ENCODE measurements at regions not wholly inside any gene's neighbourhood (a gene's known extent, or its start where the extent isn't known, plus 50 kb on each side); places are given as distances from the start of the nearest gene placed in this dataset.
"Not testable (repeated sequence)": the region's sequence is repeated elsewhere in the genome, so short reads cannot be mapped to it uniquely, and the experiment has no call there.

DNA sequence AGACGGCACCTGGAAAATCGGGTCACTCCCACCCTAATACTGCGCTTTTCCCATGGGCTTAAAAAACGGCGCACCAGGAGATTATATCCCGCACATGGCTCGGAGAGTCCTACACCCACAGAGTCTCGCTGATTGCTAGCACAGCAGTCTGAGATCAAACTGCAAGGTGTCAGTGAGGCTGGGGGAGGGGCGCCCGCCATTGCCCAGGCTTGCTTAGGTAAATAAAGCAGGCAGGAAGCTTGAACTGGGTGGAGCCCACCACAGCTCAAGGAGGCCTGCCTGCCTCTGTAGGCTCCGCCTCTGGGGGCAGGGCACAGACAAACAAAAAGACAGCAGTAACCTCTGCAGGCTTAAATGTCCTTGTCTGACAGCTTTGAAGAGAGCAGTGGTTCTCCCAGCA, 102.6 kb downstream of the FHIP1A start:
- TF ChIP-seq, protein P1, sequence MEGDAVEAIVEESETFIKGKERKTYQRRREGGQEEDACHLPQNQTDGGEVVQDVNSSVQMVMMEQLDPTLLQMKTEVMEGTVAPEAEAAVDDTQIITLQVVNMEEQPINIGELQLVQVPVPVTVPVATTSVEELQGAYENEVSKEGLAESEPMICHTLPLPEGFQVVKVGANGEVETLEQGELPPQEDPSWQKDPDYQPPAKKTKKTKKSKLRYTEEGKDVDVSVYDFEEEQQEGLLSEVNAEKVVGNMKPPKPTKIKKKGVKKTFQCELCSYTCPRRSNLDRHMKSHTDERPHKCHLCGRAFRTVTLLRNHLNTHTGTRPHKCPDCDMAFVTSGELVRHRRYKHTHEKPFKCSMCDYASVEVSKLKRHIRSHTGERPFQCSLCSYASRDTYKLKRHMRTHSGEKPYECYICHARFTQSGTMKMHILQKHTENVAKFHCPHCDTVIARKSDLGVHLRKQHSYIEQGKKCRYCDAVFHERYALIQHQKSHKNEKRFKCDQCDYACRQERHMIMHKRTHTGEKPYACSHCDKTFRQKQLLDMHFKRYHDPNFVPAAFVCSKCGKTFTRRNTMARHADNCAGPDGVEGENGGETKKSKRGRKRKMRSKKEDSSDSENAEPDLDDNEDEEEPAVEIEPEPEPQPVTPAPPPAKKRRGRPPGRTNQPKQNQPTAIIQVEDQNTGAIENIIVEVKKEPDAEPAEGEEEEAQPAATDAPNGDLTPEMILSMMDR (IDR thresholded peaks at IDR 0.05; ENCODE audit: borderline replicate concordance, extremely low read depth, low read length, poor library complexity, severe bottlenecking), result not testable (repeated sequence)
- TF ChIP-seq EZH2 (IDR thresholded peaks at IDR 0.05; ENCODE audit: borderline replicate concordance, low read depth, low read length, severe bottlenecking), result not testable (repeated sequence)
